ENCODE measurements at regions not wholly inside any gene's neighbourhood (a gene's known extent, or its start where the extent isn't known, plus 50 kb on each side); places are given as distances from the start of the nearest gene placed in this dataset.

- ATAC-seq, result no peak
- Mint-ChIP-seq H3K9me3 (no peaks in the 10 kb centered on the region), H3K4me1 (no peaks in the 10 kb centered on the region), H3K27me3 (no peaks in the 10 kb centered on the region), H3K36me3 (ENCODE audit: low read depth) (no peaks in the 10 kb centered on the region), H3K4me3 (no peak overlapping the region), H3K27ac (no peak overlapping the region)
- no peak for DNase-seq
Observed at GRCh38 chr12:84561351-84561750, 351.2 kb downstream of the SLC6A15 start.

GRCh38 chr12:84554199-84554723 lies 358.3 kb downstream of the SLC6A15 start:
- Mint-ChIP-seq H3K36me3 (ENCODE audit: low read depth) (no peaks in the 10 kb centered on the region), H3K4me1 (no peaks in the 10 kb centered on the region), H3K27ac (no peak overlapping the region), H3K27me3 (no peaks in the 10 kb centered on the region), H3K4me3 (no peak overlapping the region), H3K9me3 (no peaks in the 10 kb centered on the region)
- no peak for DNase-seq
- no peak for ATAC-seq

- no peak for ATAC-seq
- no peak overlapping the region for H3K27ac Mint-ChIP-seq
- H3K36me3 Mint-ChIP-seq (ENCODE audit: low read depth), result no peaks in the 10 kb centered on the region
Observed at GRCh38 chr12:84553331-84554117, 359.1 kb downstream of the SLC6A15 start.

GRCh38 chr12:84551373-84551772 lies 361.2 kb downstream of the SLC6A15 start:
- peaks cover 7% of the 10 kb centered on the region for H3K9me3 Mint-ChIP-seq
- ATAC-seq, result no peak

More at GRCh38 chr12:84553331-84554117, 359.1 kb downstream of the SLC6A15 start:
- no peaks in the 10 kb centered on the region for H3K4me1 Mint-ChIP-seq
- no peak overlapping the region for H3K4me3 Mint-ChIP-seq
- no peak for DNase-seq
- no peaks in the 10 kb centered on the region for H3K9me3 Mint-ChIP-seq
- no peaks in the 10 kb centered on the region for H3K27me3 Mint-ChIP-seq

GRCh38 chr12:84550518-84550917 lies 362.1 kb downstream of the SLC6A15 start:
- no peak for ATAC-seq
- H3K36me3 Mint-ChIP-seq (ENCODE audit: low read depth), result no peaks in the 10 kb centered on the region
- H3K4me3 Mint-ChIP-seq, result no peak overlapping the region
- no peak overlapping the region for H3K27ac Mint-ChIP-seq
- no peaks in the 10 kb centered on the region for H3K4me1 Mint-ChIP-seq
- no peak for DNase-seq
- H3K9me3 Mint-ChIP-seq, result peaks cover 10% of the 10 kb centered on the region
- no peaks in the 10 kb centered on the region for H3K27me3 Mint-ChIP-seq

More at GRCh38 chr12:84551373-84551772, 361.2 kb downstream of the SLC6A15 start:
- H3K27me3 Mint-ChIP-seq, result no peaks in the 10 kb centered on the region
- H3K4me1 Mint-ChIP-seq, result no peaks in the 10 kb centered on the region
- H3K36me3 Mint-ChIP-seq (ENCODE audit: low read depth), result no peaks in the 10 kb centered on the region
- no peak overlapping the region for H3K4me3 Mint-ChIP-seq
- H3K27ac Mint-ChIP-seq, result no peak overlapping the region
- DNase-seq, result no peak

- Mint-ChIP-seq H3K4me1 (no peaks in the 10 kb centered on the region), H3K4me3 (no peak overlapping the region), H3K27ac (no peak overlapping the region), H3K27me3 (no peaks in the 10 kb centered on the region), H3K9me3 (peaks cover 13% of the 10 kb centered on the region), H3K36me3 (ENCODE audit: low read depth) (no peaks in the 10 kb centered on the region)
- DNase-seq, result no peak
- ATAC-seq, result no peak
Observed at GRCh38 chr12:84542289-84542688, 370.3 kb downstream of the SLC6A15 start.

- no peaks in the 10 kb centered on the region for H3K36me3 Mint-ChIP-seq (ENCODE audit: low read depth)
- H3K27ac Mint-ChIP-seq, result no peak overlapping the region
- DNase-seq (no peak), ATAC-seq (no peak)
- H3K4me3 Mint-ChIP-seq, result no peak overlapping the region
- no peaks in the 10 kb centered on the region for H3K4me1 Mint-ChIP-seq
- H3K9me3 Mint-ChIP-seq, result peaks cover 5% of the 10 kb centered on the region
- no peaks in the 10 kb centered on the region for H3K27me3 Mint-ChIP-seq
Observed at GRCh38 chr12:84537666-84538065, 374.9 kb downstream of the SLC6A15 start.

- DNase-seq, result no peak
- Mint-ChIP-seq H3K27ac (no peak overlapping the region), H3K4me1 (no peaks in the 10 kb centered on the region), H3K27me3 (no peaks in the 10 kb centered on the region), H3K9me3 (no peaks in the 10 kb centered on the region), H3K36me3 (ENCODE audit: low read depth) (no peaks in the 10 kb centered on the region), H3K4me3 (no peak overlapping the region)
- ATAC-seq, result no peak
Observed at GRCh38 chr12:84512751-84513150, 399.8 kb downstream of the SLC6A15 start.

- H3K4me3 Mint-ChIP-seq, result no peak overlapping the region
- H3K27ac Mint-ChIP-seq, result no peak overlapping the region
- no peaks in the 10 kb centered on the region for H3K9me3 Mint-ChIP-seq
- H3K36me3 Mint-ChIP-seq (ENCODE audit: low read depth), result no peaks in the 10 kb centered on the region
- DNase-seq, result no peak
- no peaks in the 10 kb centered on the region for H3K27me3 Mint-ChIP-seq
- H3K4me1 Mint-ChIP-seq, result no peaks in the 10 kb centered on the region
- ATAC-seq, result no peak
Observed at GRCh38 chr12:84508851-84509260, 403.7 kb downstream of the SLC6A15 start.

GRCh38 chr12:84507956-84508850 lies 404.4 kb downstream of the SLC6A15 start:
- ATAC-seq (no peak), DNase-seq (no peak)
- Mint-ChIP-seq H3K27ac (no peak overlapping the region), H3K36me3 (ENCODE audit: low read depth) (no peaks in the 10 kb centered on the region), H3K4me1 (no peaks in the 10 kb centered on the region), H3K9me3 (no peaks in the 10 kb centered on the region), H3K27me3 (no peaks in the 10 kb centered on the region), H3K4me3 (no peak overlapping the region)

GRCh38 chr12:84506282-84506681 lies 406.3 kb downstream of the SLC6A15 start:
- no peaks in the 10 kb centered on the region for H3K27me3 Mint-ChIP-seq
- DNase-seq (no peak), ATAC-seq (no peak)
- no peaks in the 10 kb centered on the region for H3K4me1 Mint-ChIP-seq
- no peaks in the 10 kb centered on the region for H3K36me3 Mint-ChIP-seq (ENCODE audit: low read depth)
- no peak overlapping the region for H3K27ac Mint-ChIP-seq
- no peaks in the 10 kb centered on the region for H3K9me3 Mint-ChIP-seq
- H3K4me3 Mint-ChIP-seq, result no peak overlapping the region

GRCh38 chr12:84502907-84503787 lies 409.5 kb downstream of the SLC6A15 start:
- DNase-seq, result peak; percentile 16
- Mint-ChIP-seq H3K36me3 (ENCODE audit: low read depth) (no peaks in the 10 kb centered on the region), H3K4me1 (no peaks in the 10 kb centered on the region), H3K27ac (no peak overlapping the region), H3K27me3 (no peaks in the 10 kb centered on the region), H3K9me3 (no peaks in the 10 kb centered on the region), H3K4me3 (no peak overlapping the region)
- no peak for ATAC-seq

GRCh38 chr12:84502180-84502860 lies 410.3 kb downstream of the SLC6A15 start:
- Mint-ChIP-seq H3K4me3 (no peak overlapping the region), H3K4me1 (no peaks in the 10 kb centered on the region), H3K36me3 (ENCODE audit: low read depth) (no peaks in the 10 kb centered on the region), H3K9me3 (no peaks in the 10 kb centered on the region), H3K27ac (no peak overlapping the region), H3K27me3 (no peaks in the 10 kb centered on the region)
- DNase-seq (no peak), ATAC-seq (no peak)

GRCh38 chr12:84497819-84498218 lies 414.8 kb downstream of the SLC6A15 start:
- no peaks in the 10 kb centered on the region for H3K9me3 Mint-ChIP-seq
- no peaks in the 10 kb centered on the region for H3K27me3 Mint-ChIP-seq
- no peak overlapping the region for H3K4me3 Mint-ChIP-seq
- DNase-seq (no peak), ATAC-seq (no peak)
- H3K4me1 Mint-ChIP-seq, result no peaks in the 10 kb centered on the region
- no peak overlapping the region for H3K27ac Mint-ChIP-seq
- no peaks in the 10 kb centered on the region for H3K36me3 Mint-ChIP-seq (ENCODE audit: low read depth)
